Suprapubic skin (tissue), 3 donors: ENCODE measurements at regions not wholly inside any gene's neighbourhood (a gene's known extent, or its start where the extent isn't known, plus 50 kb on each side); places are given as distances from the start of the nearest gene placed in this dataset.

Experiments
- POLR2A ChIP-seq, 2 donors: fragments of 450-650 bp; IDR thresholded peaks; one replicate each; pipeline ENCODE4 v1.6.1; 2017; ENCODE audit warnings: antibody characterized with exemption in 2 of 2, mild to moderate bottlenecking in 2 of 2, moderate library complexity in 2 of 2
- TF ChIP-seq, protein P1 (sequence below), 2 donors: fragments of 200-600 bp in 1 of 2; fragments of 450-650 bp in 1 of 2; sonication (generic) in 1 of 2; IDR thresholded peaks; one replicate each; pipeline ENCODE4 v1.5.1; 2016 to 2019; ENCODE audit warnings: antibody characterized with exemption in 2 of 2, mild to moderate bottlenecking in 1 of 2, moderate library complexity in 1 of 2

DNA sequence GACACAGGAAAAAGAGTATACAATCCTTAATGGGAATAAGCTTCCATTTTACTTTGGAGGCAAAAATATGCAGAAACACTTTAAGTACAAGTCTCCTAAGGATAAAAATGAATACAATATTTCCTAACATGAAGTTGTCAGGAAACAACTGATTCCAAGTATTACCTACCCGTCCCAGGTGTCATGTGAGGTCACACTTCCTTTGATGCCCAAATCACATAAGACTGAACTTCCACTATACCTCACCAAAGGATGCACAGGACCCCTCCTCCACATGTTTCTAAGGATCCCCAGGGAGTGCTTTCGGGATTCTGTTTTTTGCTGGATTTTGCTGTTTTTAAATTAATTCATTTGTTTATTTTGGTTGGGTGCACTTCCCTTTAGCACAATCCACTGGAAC, 438.5 kb upstream of the TCF4 start:
- TF ChIP-seq, protein P1, sequence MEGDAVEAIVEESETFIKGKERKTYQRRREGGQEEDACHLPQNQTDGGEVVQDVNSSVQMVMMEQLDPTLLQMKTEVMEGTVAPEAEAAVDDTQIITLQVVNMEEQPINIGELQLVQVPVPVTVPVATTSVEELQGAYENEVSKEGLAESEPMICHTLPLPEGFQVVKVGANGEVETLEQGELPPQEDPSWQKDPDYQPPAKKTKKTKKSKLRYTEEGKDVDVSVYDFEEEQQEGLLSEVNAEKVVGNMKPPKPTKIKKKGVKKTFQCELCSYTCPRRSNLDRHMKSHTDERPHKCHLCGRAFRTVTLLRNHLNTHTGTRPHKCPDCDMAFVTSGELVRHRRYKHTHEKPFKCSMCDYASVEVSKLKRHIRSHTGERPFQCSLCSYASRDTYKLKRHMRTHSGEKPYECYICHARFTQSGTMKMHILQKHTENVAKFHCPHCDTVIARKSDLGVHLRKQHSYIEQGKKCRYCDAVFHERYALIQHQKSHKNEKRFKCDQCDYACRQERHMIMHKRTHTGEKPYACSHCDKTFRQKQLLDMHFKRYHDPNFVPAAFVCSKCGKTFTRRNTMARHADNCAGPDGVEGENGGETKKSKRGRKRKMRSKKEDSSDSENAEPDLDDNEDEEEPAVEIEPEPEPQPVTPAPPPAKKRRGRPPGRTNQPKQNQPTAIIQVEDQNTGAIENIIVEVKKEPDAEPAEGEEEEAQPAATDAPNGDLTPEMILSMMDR (IDR thresholded peaks at IDR 0.05), result no peak
- no peak for TF ChIP-seq POLR2A (IDR thresholded peaks at IDR 0.05)
